ENCODE measurements at regions not wholly inside any gene's neighbourhood (a gene's known extent, or its start where the extent isn't known, plus 50 kb on each side); places are given as distances from the start of the nearest gene placed in this dataset.

- no peaks in the 10 kb centered on the region for H3K27me3 ChIP-seq
- H3K9me3 ChIP-seq, result no peaks in the 10 kb centered on the region
- H3K4me1 ChIP-seq, result no peaks in the 10 kb centered on the region
- H3K27ac ChIP-seq, result no peak overlapping the region
- DNase-seq (ENCODE audit: low spot score in 2 of 2), result no peak
- intact Hi-C loops (cut with DNase I; ENCODE audit: low total_unique reads), result no loop called here
- H3K4me3 ChIP-seq, result no peak overlapping the region
- no peaks in the 10 kb centered on the region for H3K36me3 ChIP-seq
- no peak for TF ChIP-seq POLR2A (IDR thresholded peaks at IDR 0.05)
Observed at GRCh38 chr5:162543437-162543836, 475.9 kb downstream of the GABRG2 start.

GRCh38 chr5:162544905-162545304, 477.3 kb downstream of the GABRG2 start:
- Histone ChIP-seq H3K36me3 (no peaks in the 10 kb centered on the region), H3K9me3 (no peaks in the 10 kb centered on the region), H3K27ac (no peak overlapping the region), H3K4me3 (no peak overlapping the region), H3K4me1 (no peaks in the 10 kb centered on the region), H3K27me3 (no peaks in the 10 kb centered on the region)
- DNase-seq (ENCODE audit: low spot score in 2 of 2), result no peak
- intact Hi-C loops (cut with DNase I; ENCODE audit: low total_unique reads), result no loop called here
- TF ChIP-seq POLR2AphosphoS5 (IDR thresholded peaks at IDR 0.05), result no peak
- no peak for TF ChIP-seq CTCF (IDR thresholded peaks at IDR 0.05)
- TF ChIP-seq POLR2A (IDR thresholded peaks at IDR 0.05), result no peak

- H3K36me3 ChIP-seq, result no peaks in the 10 kb centered on the region
- intact Hi-C loops (cut with DNase I; ENCODE audit: low total_unique reads), result no loop called here
- H3K9me3 ChIP-seq, result peaks cover 0 to 5% of the 10 kb centered on the region in 2 donors
- DNase-seq (ENCODE audit: low spot score in 2 of 2), result no peak
- no peak overlapping the region for H3K27ac ChIP-seq
- no peaks in the 10 kb centered on the region for H3K27me3 ChIP-seq
- TF ChIP-seq POLR2A (IDR thresholded peaks at IDR 0.05) (no peak), CTCF (IDR thresholded peaks at IDR 0.05) (no peak), POLR2AphosphoS5 (IDR thresholded peaks at IDR 0.05) (no peak)
- H3K4me3 ChIP-seq, result no peak overlapping the region
- no peaks in the 10 kb centered on the region for H3K4me1 ChIP-seq
Observed at GRCh38 chr5:162550236-162550635, 482.7 kb downstream of the GABRG2 start.

GRCh38 chr5:162558120-162558519, 490.5 kb downstream of the GABRG2 start:
- Histone ChIP-seq H3K9me3 (no peaks in the 10 kb centered on the region), H3K27me3 (no peaks in the 10 kb centered on the region), H3K4me1 (no peaks in the 10 kb centered on the region), H3K36me3 (no peaks in the 10 kb centered on the region), H3K27ac (no peak overlapping the region), H3K4me3 (no peak overlapping the region)
- DNase-seq (ENCODE audit: low spot score in 2 of 2), result no peak
- intact Hi-C loops (cut with DNase I; ENCODE audit: low total_unique reads), result no loop called here
- no peak for TF ChIP-seq POLR2AphosphoS5 (IDR thresholded peaks at IDR 0.05)
- TF ChIP-seq CTCF (IDR thresholded peaks at IDR 0.05), result no peak
- no peak for TF ChIP-seq POLR2A (IDR thresholded peaks at IDR 0.05)

GRCh38 chr5:162567644-162568043, 500.1 kb downstream of the GABRG2 start:
- Histone ChIP-seq H3K4me3 (no peak overlapping the region), H3K4me1 (no peaks in the 10 kb centered on the region), H3K27me3 (no peaks in the 10 kb centered on the region), H3K27ac (no peak overlapping the region), H3K36me3 (no peaks in the 10 kb centered on the region), H3K9me3 (no peaks in the 10 kb centered on the region)
- TF ChIP-seq POLR2A (IDR thresholded peaks at IDR 0.05), result no peak
- TF ChIP-seq CTCF (IDR thresholded peaks at IDR 0.05), result no peak
- no peak for TF ChIP-seq POLR2AphosphoS5 (IDR thresholded peaks at IDR 0.05)
- intact Hi-C loops (cut with DNase I; ENCODE audit: low total_unique reads), result no loop called here
- no peak for DNase-seq (ENCODE audit: low spot score in 2 of 2)

GRCh38 chr5:162573758-162574157, 506.2 kb downstream of the GABRG2 start:
- TF ChIP-seq POLR2A (IDR thresholded peaks at IDR 0.05), result no peak
- no peak for TF ChIP-seq POLR2AphosphoS5 (IDR thresholded peaks at IDR 0.05)
- no peak for TF ChIP-seq CTCF (IDR thresholded peaks at IDR 0.05)

More at GRCh38 chr5:162573758-162574157, 506.2 kb downstream of the GABRG2 start:
- H3K4me1 ChIP-seq, result no peaks in the 10 kb centered on the region
- H3K9me3 ChIP-seq, result peaks cover 0 to 3% of the 10 kb centered on the region in 2 donors
- H3K27me3 ChIP-seq, result no peaks in the 10 kb centered on the region
- H3K4me3 ChIP-seq, result no peak overlapping the region
- H3K27ac ChIP-seq, result no peak overlapping the region
- DNase-seq (ENCODE audit: low spot score in 2 of 2), result no peak
- H3K36me3 ChIP-seq, result no peaks in the 10 kb centered on the region
- intact Hi-C loops (cut with DNase I; ENCODE audit: low total_unique reads), result no loop called here

All from breast epithelium (tissue), 4 donors.